Effector memory CD8-positive, alpha-beta T cell (primary cell): ENCODE measurements at regions not wholly inside any gene's neighbourhood (a gene's known extent, or its start where the extent isn't known, plus 50 kb on each side); places are given as distances from the start of the nearest gene placed in this dataset.

ENCODE experiments used
- ATAC-seq: fragments of 150-1000 bp; cut with Tn5 transposase; replicated peaks from 2 replicates; pipeline ENCODE4 v1.10.0; 2021; ENCODE audit warnings: mild to moderate bottlenecking, moderate library complexity
- DNase-seq, 3 experiments: peaks; one replicate each; pipeline ENCODE4 v3.0.0; 2021
- H3K27ac Mint-ChIP-seq, 2 donors: one replicate each; pipeline ENCODE4 v1.8.0; 2022; ENCODE audit warnings: mild to moderate bottlenecking in 2 of 2, mixed read lengths in 2 of 2, moderate library complexity in 2 of 2
- H3K27me3 Mint-ChIP-seq, 2 donors: one replicate each; pipeline ENCODE4 v1.8.0; 2022; ENCODE audit warnings: mixed read lengths in 2 of 2
- H3K36me3 Mint-ChIP-seq: one replicate; pipeline ENCODE4 v1.8.0; 2022; ENCODE audit warnings: mild to moderate bottlenecking, moderate library complexity, mixed read lengths; ENCODE audit not compliant: insufficient read depth
- H3K4me1 Mint-ChIP-seq, 2 donors: one replicate each; pipeline ENCODE4 v1.8.0; 2022; ENCODE audit warnings: low read depth in 2 of 2, mixed read lengths in 2 of 2
- H3K4me3 Mint-ChIP-seq, 2 donors: one replicate each; pipeline ENCODE4 v1.8.0; 2022; ENCODE audit warnings: mild to moderate bottlenecking in 2 of 2, mixed read lengths in 2 of 2, moderate library complexity in 2 of 2
- H3K9me3 Mint-ChIP-seq, 2 donors: one replicate each; pipeline ENCODE4 v1.8.0; 2022; ENCODE audit warnings: mixed read lengths in 2 of 2

- H3K27ac Mint-ChIP-seq = no peak overlapping the region
- H3K4me1 Mint-ChIP-seq = no peaks in the 10 kb centered on the region
- no peak for DNase-seq
- H3K9me3 Mint-ChIP-seq = peaks cover 0 to 3% of the 10 kb centered on the region in 2 donors
- H3K27me3 Mint-ChIP-seq = no peaks in the 10 kb centered on the region
- no peak overlapping the region for H3K4me3 Mint-ChIP-seq
- H3K36me3 Mint-ChIP-seq = no peaks in the 10 kb centered on the region
- no peak for ATAC-seq
Measured at GRCh38 chr16:18037051-18037450, 299.5 kb downstream of the NPIPA8 start.

GRCh38 chr16:18024611-18025010 lies 311.9 kb downstream of the NPIPA8 start:
- ATAC-seq (no peak), DNase-seq (no peak)
- Mint-ChIP-seq H3K9me3 (no peaks in the 10 kb centered on the region), H3K27me3 (peaks cover 15 to 30% of the 10 kb centered on the region in 2 donors), H3K4me1 (no peaks in the 10 kb centered on the region), H3K36me3 (no peaks in the 10 kb centered on the region), H3K27ac (no peak overlapping the region), H3K4me3 (no peak overlapping the region)

- Mint-ChIP-seq H3K4me1 (no peaks in the 10 kb centered on the region), H3K9me3 (no peaks in the 10 kb centered on the region), H3K27ac (no peak overlapping the region), H3K27me3 (peaks cover 4 to 12% of the 10 kb centered on the region in 2 donors), H3K36me3 (no peaks in the 10 kb centered on the region), H3K4me3 (no peak overlapping the region)
- DNase-seq (no peak), ATAC-seq (no peak)
Measured at GRCh38 chr16:18018376-18018775, 318.2 kb downstream of the NPIPA8 start.

GRCh38 chr16:18013863-18014262 lies 322.7 kb downstream of the NPIPA8 start:
- Mint-ChIP-seq H3K27me3 (peaks cover 10 to 15% of the 10 kb centered on the region in 2 donors), H3K4me1 (no peaks in the 10 kb centered on the region)

GRCh38 chr16:18008356-18008755 lies 328.2 kb downstream of the NPIPA8 start:
- Mint-ChIP-seq H3K36me3 (no peaks in the 10 kb centered on the region), H3K27me3 (peaks cover 6 to 27% of the 10 kb centered on the region in 2 donors), H3K4me3 (no peak overlapping the region), H3K27ac (no peak overlapping the region), H3K9me3 (no peaks in the 10 kb centered on the region), H3K4me1 (no peaks in the 10 kb centered on the region)
- no peak for DNase-seq
- no peak for ATAC-seq

More at GRCh38 chr16:18013863-18014262, 322.7 kb downstream of the NPIPA8 start:
- Mint-ChIP-seq H3K36me3 (no peaks in the 10 kb centered on the region), H3K4me3 (no peak overlapping the region), H3K27ac (no peak overlapping the region), H3K9me3 (no peaks in the 10 kb centered on the region)
- DNase-seq (no peak), ATAC-seq (no peak)

- Mint-ChIP-seq H3K36me3 (no peaks in the 10 kb centered on the region), H3K4me1 (no peaks in the 10 kb centered on the region), H3K27ac (no peak overlapping the region), H3K4me3 (no peak overlapping the region), H3K27me3 (peaks cover 4 to 11% of the 10 kb centered on the region in 2 donors), H3K9me3 (no peaks in the 10 kb centered on the region)
- ATAC-seq (no peak), DNase-seq (no peak)
Measured at GRCh38 chr16:18003033-18003432, 333.5 kb downstream of the NPIPA8 start.

- no peaks in the 10 kb centered on the region for H3K9me3 Mint-ChIP-seq
- no peak overlapping the region for H3K4me3 Mint-ChIP-seq
- no peaks in the 10 kb centered on the region for H3K4me1 Mint-ChIP-seq
- H3K27ac Mint-ChIP-seq = no peak overlapping the region
- peaks cover 15 to 17% of the 10 kb centered on the region in 2 donors for H3K27me3 Mint-ChIP-seq
- no peak for DNase-seq
- H3K36me3 Mint-ChIP-seq = no peaks in the 10 kb centered on the region
- ATAC-seq = no peak
Measured at GRCh38 chr16:17998996-17999395, 337.5 kb downstream of the NPIPA8 start.

- ATAC-seq (no peak), DNase-seq (no peak)
- Mint-ChIP-seq H3K27me3 (peaks cover 15 to 19% of the 10 kb centered on the region in 2 donors), H3K27ac (no peak overlapping the region), H3K4me1 (no peaks in the 10 kb centered on the region), H3K9me3 (no peaks in the 10 kb centered on the region), H3K36me3 (no peaks in the 10 kb centered on the region), H3K4me3 (no peak overlapping the region)
Measured at GRCh38 chr16:17998550-17998949, 338.0 kb downstream of the NPIPA8 start.

GRCh38 chr16:17994027-17994426 lies 342.5 kb downstream of the NPIPA8 start:
- Mint-ChIP-seq H3K4me3 (no peak overlapping the region), H3K36me3 (no peaks in the 10 kb centered on the region), H3K9me3 (no peaks in the 10 kb centered on the region), H3K27ac (no peak overlapping the region), H3K27me3 (peaks cover 30 to 42% of the 10 kb centered on the region in 2 donors), H3K4me1 (no peaks in the 10 kb centered on the region)
- DNase-seq (no peak), ATAC-seq (no peak)

- no peaks in the 10 kb centered on the region for H3K9me3 Mint-ChIP-seq
- H3K27ac Mint-ChIP-seq = no peak overlapping the region
- H3K4me1 Mint-ChIP-seq = no peaks in the 10 kb centered on the region
- no peak for DNase-seq
- H3K27me3 Mint-ChIP-seq = peaks cover 33 to 36% of the 10 kb centered on the region in 2 donors
- no peaks in the 10 kb centered on the region for H3K36me3 Mint-ChIP-seq
- ATAC-seq = no peak
- H3K4me3 Mint-ChIP-seq = no peak overlapping the region
Measured at GRCh38 chr16:17992416-17992815, 344.1 kb downstream of the NPIPA8 start.

GRCh38 chr16:17989255-17989654 lies 347.3 kb downstream of the NPIPA8 start:
- no peaks in the 10 kb centered on the region for H3K4me1 Mint-ChIP-seq
- H3K27me3 Mint-ChIP-seq = peaks cover 24 to 39% of the 10 kb centered on the region in 2 donors
- DNase-seq (no peak), ATAC-seq (no peak)
- no peak overlapping the region for H3K27ac Mint-ChIP-seq
- H3K9me3 Mint-ChIP-seq = no peaks in the 10 kb centered on the region
- no peaks in the 10 kb centered on the region for H3K36me3 Mint-ChIP-seq
- H3K4me3 Mint-ChIP-seq = no peak overlapping the region

- no peak for DNase-seq
- no peaks in the 10 kb centered on the region for H3K36me3 Mint-ChIP-seq
Measured at GRCh38 chr16:17988839-17989238, 347.7 kb downstream of the NPIPA8 start.

GRCh38 chr16:17986991-17987390 lies 349.5 kb downstream of the NPIPA8 start:
- Mint-ChIP-seq H3K27me3 (peaks cover 27 to 40% of the 10 kb centered on the region in 2 donors), H3K27ac (no peak overlapping the region), H3K4me1 (no peaks in the 10 kb centered on the region), H3K36me3 (no peaks in the 10 kb centered on the region), H3K9me3 (no peaks in the 10 kb centered on the region), H3K4me3 (no peak overlapping the region)
- ATAC-seq (no peak), DNase-seq (no peak)

More at GRCh38 chr16:17988839-17989238, 347.7 kb downstream of the NPIPA8 start:
- no peak for ATAC-seq
- H3K4me1 Mint-ChIP-seq = no peaks in the 10 kb centered on the region
- H3K27ac Mint-ChIP-seq = no peak overlapping the region
- H3K9me3 Mint-ChIP-seq = no peaks in the 10 kb centered on the region
- no peak overlapping the region for H3K4me3 Mint-ChIP-seq
- peaks cover 27 to 39% of the 10 kb centered on the region in 2 donors for H3K27me3 Mint-ChIP-seq

GRCh38 chr16:17984810-17985209 lies 351.7 kb downstream of the NPIPA8 start:
- ATAC-seq (no peak), DNase-seq (no peak)
- H3K4me3 Mint-ChIP-seq = no peak overlapping the region
- H3K9me3 Mint-ChIP-seq = no peaks in the 10 kb centered on the region
- no peak overlapping the region for H3K27ac Mint-ChIP-seq
- no peaks in the 10 kb centered on the region for H3K36me3 Mint-ChIP-seq
- H3K27me3 Mint-ChIP-seq = peaks cover 21 to 38% of the 10 kb centered on the region in 2 donors
- no peaks in the 10 kb centered on the region for H3K4me1 Mint-ChIP-seq
